ENCODE measurements at regions not wholly inside any gene's neighbourhood (a gene's known extent, or its start where the extent isn't known, plus 50 kb on each side); places are given as distances from the start of the nearest gene placed in this dataset.

DNA sequence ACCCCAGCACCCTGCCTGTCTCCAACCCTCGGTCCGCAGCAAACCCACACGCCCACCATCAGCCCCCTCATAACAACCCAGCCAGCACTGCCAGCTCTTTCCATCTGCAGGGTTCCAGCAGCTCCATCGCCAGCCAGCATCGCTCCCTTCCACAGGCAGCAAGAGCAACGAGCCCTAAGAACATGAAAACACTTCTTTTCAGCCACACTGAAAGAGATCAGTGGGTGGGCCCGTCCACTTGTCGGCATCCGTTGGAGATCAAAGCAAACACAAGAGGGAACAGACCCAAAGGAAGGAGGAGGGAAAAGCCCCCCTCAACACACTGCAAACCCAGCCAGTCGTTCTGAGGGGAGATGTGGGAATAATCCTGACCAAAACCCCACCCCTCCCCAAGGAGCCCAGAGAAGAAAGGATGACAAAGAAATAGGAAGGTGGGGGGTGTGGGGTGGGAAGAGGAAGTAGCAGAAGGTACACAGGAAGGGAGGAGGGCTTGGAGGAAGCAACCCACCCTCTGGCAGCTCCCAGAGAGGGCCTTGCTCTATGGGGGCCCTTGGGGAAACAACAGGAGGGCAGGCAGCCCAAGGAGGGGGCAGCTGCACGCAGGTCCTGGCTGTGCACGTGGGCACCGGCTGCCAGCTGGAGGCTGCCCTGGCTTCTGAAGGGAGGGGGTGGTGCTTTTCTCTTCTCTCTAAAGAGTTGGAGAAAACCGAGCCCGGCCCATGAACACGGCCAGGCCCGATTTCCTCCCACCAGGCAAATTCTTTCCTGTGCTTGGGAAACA is 473.6 kb upstream of the PROK2 start:
- no peak overlapping the region for H3K4me2 ChIP-seq (ENCODE audit: low read depth, low read length, poor library complexity, severe bottlenecking)
- H3K79me2 ChIP-seq (ENCODE audit: low read length) = no peaks in the 10 kb centered on the region
- no peaks in the 10 kb centered on the region for H3K27me3 ChIP-seq (ENCODE audit: low read length)
- no peaks in the 10 kb centered on the region for H4K20me1 ChIP-seq (ENCODE audit: insufficient read depth, low read depth, low read length)
- no peak for DNase-seq
- H3K9me3 ChIP-seq (ENCODE audit: low read length) = no peaks in the 10 kb centered on the region; the same call in 1 of the 2 replicates
- H2AFZ ChIP-seq (ENCODE audit: low read length) = no peak overlapping the region
- no peaks in the 10 kb centered on the region for H3K36me3 ChIP-seq (ENCODE audit: insufficient read depth, low read length)
- no peak overlapping the region for H3K4me3 ChIP-seq (ENCODE audit: low read length)
- H3K27ac ChIP-seq (ENCODE audit: low read length) = no peak overlapping the region
- no peaks in the 10 kb centered on the region for H3K9me2 ChIP-seq (replicated peaks; ENCODE audit: insufficient read depth, low read length)
- peaks cover 27% of the 10 kb centered on the region for H3K4me1 ChIP-seq (ENCODE audit: low read length)
- H3K9ac ChIP-seq (ENCODE audit: low read length) = no peak overlapping the region

DNA sequence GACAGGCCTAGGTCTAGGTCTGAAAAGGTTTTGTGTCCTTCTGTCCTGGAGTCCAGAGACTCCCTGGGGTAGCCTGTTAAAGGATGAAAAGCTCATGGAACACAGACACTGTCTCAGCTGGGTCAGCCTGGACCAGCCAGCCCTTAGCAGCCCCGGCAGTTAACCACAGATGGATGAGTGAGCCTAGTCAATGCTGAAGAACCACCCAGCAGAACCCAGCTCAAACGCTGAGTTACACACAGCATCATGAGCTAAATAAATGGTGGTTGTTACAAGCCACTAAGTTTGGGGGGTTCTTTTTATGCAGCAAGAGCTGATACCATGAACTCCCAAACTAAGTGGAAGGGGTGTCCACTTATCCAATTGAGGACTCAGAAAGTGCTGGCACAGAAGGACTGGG is 472.8 kb upstream of the PROK2 start:
- Histone ChIP-seq H3K79me2 (ENCODE audit: low read length) (no peaks in the 10 kb centered on the region), H3K9ac (ENCODE audit: low read length) (no peak overlapping the region), H3K27me3 (ENCODE audit: low read length) (no peaks in the 10 kb centered on the region), H3K4me3 (ENCODE audit: low read length) (no peak overlapping the region), H2AFZ (ENCODE audit: low read length) (no peak overlapping the region), H4K20me1 (ENCODE audit: insufficient read depth, low read depth, low read length) (no peaks in the 10 kb centered on the region), H3K9me2 (replicated peaks; ENCODE audit: insufficient read depth, low read length) (no peaks in the 10 kb centered on the region), H3K4me1 (ENCODE audit: low read length) (peaks cover 27% of the 10 kb centered on the region), H3K9me3 (ENCODE audit: low read length) (no peaks in the 10 kb centered on the region; the same call in 1 of the 2 replicates), H3K27ac (ENCODE audit: low read length) (no peak overlapping the region), H3K36me3 (ENCODE audit: insufficient read depth, low read length) (no peaks in the 10 kb centered on the region), H3K4me2 (ENCODE audit: low read depth, low read length, poor library complexity, severe bottlenecking) (no peak overlapping the region)
- DNase-seq = no peak

DNA sequence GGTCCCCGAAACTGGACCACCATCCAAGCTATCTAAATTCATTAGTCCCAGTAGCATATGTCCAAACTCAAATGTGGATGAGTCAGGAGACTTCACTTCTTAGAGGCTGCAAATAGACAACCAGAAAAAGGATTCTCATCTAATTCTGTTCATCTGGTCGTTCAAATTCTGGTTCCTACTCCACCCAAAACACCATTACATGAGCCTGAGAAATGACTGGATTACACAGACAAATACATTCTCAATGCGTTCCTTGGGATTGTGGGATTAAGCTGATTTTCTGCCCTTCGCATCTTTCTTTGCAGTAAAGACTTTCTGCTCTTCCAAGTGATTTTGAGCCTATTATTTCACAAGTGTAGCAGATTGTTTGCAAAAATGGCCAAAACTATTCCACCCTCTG is 472.3 kb upstream of the PROK2 start:
- no peaks in the 10 kb centered on the region for H3K9me2 ChIP-seq (replicated peaks; ENCODE audit: insufficient read depth, low read length)
- H3K4me3 ChIP-seq (ENCODE audit: low read length) = no peak overlapping the region

DNA sequence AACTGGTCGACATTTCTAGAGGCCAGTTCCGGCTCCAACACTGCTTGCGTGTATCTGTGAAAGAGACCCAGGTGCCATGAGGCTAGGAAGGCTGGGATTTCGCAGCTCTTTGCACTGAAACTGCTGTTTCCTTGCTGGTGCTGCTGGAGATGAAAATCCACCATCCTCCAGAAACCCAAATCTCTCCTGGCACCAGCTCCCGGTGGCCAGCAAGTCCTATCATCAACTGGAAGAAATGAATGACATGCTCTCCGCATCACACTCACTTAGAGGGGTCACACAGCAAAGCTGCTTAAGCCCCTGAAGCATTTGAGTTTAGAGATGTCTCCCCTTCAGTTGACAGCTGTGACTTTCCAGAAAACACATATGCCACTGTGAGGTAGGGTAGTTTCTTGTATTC is 471.8 kb upstream of the PROK2 start:
- H3K4me1 ChIP-seq (ENCODE audit: low read length) = peaks cover 20% of the 10 kb centered on the region
- H3K27me3 ChIP-seq (ENCODE audit: low read length) = no peaks in the 10 kb centered on the region
- no peak overlapping the region for H3K9ac ChIP-seq (ENCODE audit: low read length)
- no peaks in the 10 kb centered on the region for H3K9me2 ChIP-seq (replicated peaks; ENCODE audit: insufficient read depth, low read length)
- no peaks in the 10 kb centered on the region; the same call in 1 of the 2 replicates for H3K9me3 ChIP-seq (ENCODE audit: low read length)
- DNase-seq = no peak
- no peaks in the 10 kb centered on the region for H4K20me1 ChIP-seq (ENCODE audit: insufficient read depth, low read depth, low read length)
- H3K27ac ChIP-seq (ENCODE audit: low read length) = no peak overlapping the region
- no peak overlapping the region for H3K4me2 ChIP-seq (ENCODE audit: low read depth, low read length, poor library complexity, severe bottlenecking)
- no peak overlapping the region for H3K4me3 ChIP-seq (ENCODE audit: low read length)
- H3K36me3 ChIP-seq (ENCODE audit: insufficient read depth, low read length) = no peaks in the 10 kb centered on the region
- no peak overlapping the region for H2AFZ ChIP-seq (ENCODE audit: low read length)
- H3K79me2 ChIP-seq (ENCODE audit: low read length) = no peaks in the 10 kb centered on the region

More for the DNA sequence above, 472.3 kb upstream of the PROK2 start:
- no peaks in the 10 kb centered on the region for H3K27me3 ChIP-seq (ENCODE audit: low read length)
- H4K20me1 ChIP-seq (ENCODE audit: insufficient read depth, low read depth, low read length) = no peaks in the 10 kb centered on the region
- no peak for DNase-seq
- no peak overlapping the region for H2AFZ ChIP-seq (ENCODE audit: low read length)
- no peaks in the 10 kb centered on the region for H3K36me3 ChIP-seq (ENCODE audit: insufficient read depth, low read length)
- no peak overlapping the region for H3K27ac ChIP-seq (ENCODE audit: low read length)
- no peaks in the 10 kb centered on the region for H3K79me2 ChIP-seq (ENCODE audit: low read length)
- no peak overlapping the region for H3K4me2 ChIP-seq (ENCODE audit: low read depth, low read length, poor library complexity, severe bottlenecking)
- H3K9me3 ChIP-seq (ENCODE audit: low read length) = no peaks in the 10 kb centered on the region; the same call in 1 of the 2 replicates
- H3K9ac ChIP-seq (ENCODE audit: low read length) = no peak overlapping the region
- peaks cover 25% of the 10 kb centered on the region for H3K4me1 ChIP-seq (ENCODE audit: low read length)

DNA sequence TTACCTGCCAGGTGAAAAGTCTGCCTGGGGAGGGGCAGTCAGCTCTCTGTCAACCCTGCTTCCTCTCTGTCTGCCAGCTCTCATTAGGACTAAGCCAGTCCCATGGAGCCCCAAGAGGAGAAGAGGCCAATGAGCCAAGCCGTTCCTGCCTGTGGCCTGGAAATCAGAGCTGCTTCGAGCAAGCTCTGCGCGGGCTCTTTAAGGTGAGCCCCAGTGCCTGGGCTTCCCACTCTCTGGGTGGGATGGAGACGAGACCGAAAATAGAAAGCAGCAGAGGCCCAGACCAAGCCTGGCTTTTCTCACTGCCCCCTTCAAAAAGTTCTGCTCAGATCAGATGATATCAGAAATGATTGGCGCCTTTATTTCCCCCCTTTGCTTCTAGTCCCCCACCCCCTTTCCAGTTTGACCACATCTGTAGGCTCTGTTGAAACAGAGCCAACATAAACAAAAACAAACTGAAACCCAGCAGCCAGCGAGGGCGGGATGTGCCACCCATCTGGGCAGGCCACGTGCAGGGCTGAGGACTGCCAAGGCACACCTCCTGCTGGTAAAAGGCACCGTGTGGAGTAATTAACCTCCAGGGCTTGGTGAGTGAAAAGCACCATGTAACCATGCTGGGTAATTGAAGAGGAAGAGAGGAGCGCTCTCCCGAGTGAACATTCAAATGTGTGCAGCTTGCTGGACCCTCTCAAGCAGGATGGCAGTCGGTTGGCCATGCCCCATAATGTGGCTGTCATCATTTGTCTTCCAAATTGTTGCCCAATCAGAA is 471.0 kb upstream of the PROK2 start:
- DNase-seq = peak; percentile 56
- Histone ChIP-seq H3K4me3 (ENCODE audit: low read length) (no peak overlapping the region), H3K27me3 (ENCODE audit: low read length) (no peaks in the 10 kb centered on the region), H3K27ac (ENCODE audit: low read length) (no peak overlapping the region), H3K4me2 (ENCODE audit: low read depth, low read length, poor library complexity, severe bottlenecking) (no peak overlapping the region), H3K4me1 (ENCODE audit: low read length) (peaks cover 17% of the 10 kb centered on the region), H3K9me2 (replicated peaks; ENCODE audit: insufficient read depth, low read length) (no peaks in the 10 kb centered on the region), H2AFZ (ENCODE audit: low read length) (no peak overlapping the region), H3K36me3 (ENCODE audit: insufficient read depth, low read length) (no peaks in the 10 kb centered on the region), H3K9me3 (ENCODE audit: low read length) (no peaks in the 10 kb centered on the region; the same call in 1 of the 2 replicates), H4K20me1 (ENCODE audit: insufficient read depth, low read depth, low read length) (no peaks in the 10 kb centered on the region), H3K9ac (ENCODE audit: low read length) (no peak overlapping the region), H3K79me2 (ENCODE audit: low read length) (no peaks in the 10 kb centered on the region)

DNA sequence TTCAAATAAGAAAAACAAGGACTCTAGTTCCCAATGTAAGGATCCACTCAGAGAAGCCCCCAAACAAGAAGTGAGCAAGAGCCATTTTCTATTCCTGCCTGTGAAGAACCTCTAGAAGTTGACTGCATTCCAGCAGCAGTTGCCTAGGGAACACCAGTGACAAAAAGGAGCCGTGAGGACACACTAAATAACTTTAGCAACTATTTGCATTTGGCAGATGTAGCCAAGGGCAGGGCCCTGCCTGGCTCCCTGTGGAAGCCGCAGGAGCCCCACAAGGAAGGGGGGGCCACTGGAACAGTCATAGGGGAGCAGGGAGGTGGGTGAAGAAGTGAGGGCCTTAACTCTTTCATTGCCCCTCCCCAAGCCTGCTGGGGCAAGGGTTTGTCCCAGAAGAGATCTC is 470.2 kb upstream of the PROK2 start:
- Histone ChIP-seq H3K9me3 (ENCODE audit: low read length) (no peaks in the 10 kb centered on the region; the same call in 1 of the 2 replicates), H2AFZ (ENCODE audit: low read length) (no peak overlapping the region), H3K4me1 (ENCODE audit: low read length) (peaks cover 14% of the 10 kb centered on the region), H3K27me3 (ENCODE audit: low read length) (no peaks in the 10 kb centered on the region), H3K79me2 (ENCODE audit: low read length) (no peaks in the 10 kb centered on the region), H3K36me3 (ENCODE audit: insufficient read depth, low read length) (no peaks in the 10 kb centered on the region), H4K20me1 (ENCODE audit: insufficient read depth, low read depth, low read length) (no peaks in the 10 kb centered on the region), H3K4me2 (ENCODE audit: low read depth, low read length, poor library complexity, severe bottlenecking) (no peak overlapping the region), H3K9ac (ENCODE audit: low read length) (no peak overlapping the region), H3K27ac (ENCODE audit: low read length) (no peak overlapping the region), H3K4me3 (ENCODE audit: low read length) (no peak overlapping the region), H3K9me2 (replicated peaks; ENCODE audit: insufficient read depth, low read length) (no peaks in the 10 kb centered on the region)
- no peak for DNase-seq

DNA sequence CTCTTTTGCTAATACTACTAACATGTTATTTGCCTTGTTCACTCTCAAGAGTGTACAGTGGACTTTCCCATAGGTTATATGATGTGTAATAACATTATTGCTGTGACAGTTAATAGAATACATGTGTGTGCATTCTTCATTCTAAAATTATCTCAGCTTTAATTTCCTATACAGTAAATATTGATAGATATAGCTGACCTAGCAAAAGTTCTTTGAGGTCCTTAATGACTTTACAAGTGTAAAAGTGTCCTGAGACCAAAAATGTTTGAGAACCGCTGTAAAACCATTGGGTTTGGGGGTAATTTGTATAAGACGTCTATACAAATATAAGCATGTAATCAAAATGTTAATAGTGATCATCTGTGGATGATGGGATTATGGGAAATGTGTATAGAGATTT is 469.5 kb upstream of the PROK2 start:
- no peak for DNase-seq
- peaks cover 13% of the 10 kb centered on the region for H3K4me1 ChIP-seq (ENCODE audit: low read length)
- H3K9me3 ChIP-seq (ENCODE audit: low read length) = no peaks in the 10 kb centered on the region; the same call in 1 of the 2 replicates
- H3K27ac ChIP-seq (ENCODE audit: low read length) = no peak overlapping the region
- no peak overlapping the region for H2AFZ ChIP-seq (ENCODE audit: low read length)
- H3K27me3 ChIP-seq (ENCODE audit: low read length) = no peaks in the 10 kb centered on the region
- H4K20me1 ChIP-seq (ENCODE audit: insufficient read depth, low read depth, low read length) = no peaks in the 10 kb centered on the region
- H3K36me3 ChIP-seq (ENCODE audit: insufficient read depth, low read length) = no peaks in the 10 kb centered on the region
- no peaks in the 10 kb centered on the region for H3K79me2 ChIP-seq (ENCODE audit: low read length)
- no peak overlapping the region for H3K4me2 ChIP-seq (ENCODE audit: low read depth, low read length, poor library complexity, severe bottlenecking)
- H3K9ac ChIP-seq (ENCODE audit: low read length) = no peak overlapping the region
- no peak overlapping the region for H3K4me3 ChIP-seq (ENCODE audit: low read length)
- no peaks in the 10 kb centered on the region for H3K9me2 ChIP-seq (replicated peaks; ENCODE audit: insufficient read depth, low read length)

DNA sequence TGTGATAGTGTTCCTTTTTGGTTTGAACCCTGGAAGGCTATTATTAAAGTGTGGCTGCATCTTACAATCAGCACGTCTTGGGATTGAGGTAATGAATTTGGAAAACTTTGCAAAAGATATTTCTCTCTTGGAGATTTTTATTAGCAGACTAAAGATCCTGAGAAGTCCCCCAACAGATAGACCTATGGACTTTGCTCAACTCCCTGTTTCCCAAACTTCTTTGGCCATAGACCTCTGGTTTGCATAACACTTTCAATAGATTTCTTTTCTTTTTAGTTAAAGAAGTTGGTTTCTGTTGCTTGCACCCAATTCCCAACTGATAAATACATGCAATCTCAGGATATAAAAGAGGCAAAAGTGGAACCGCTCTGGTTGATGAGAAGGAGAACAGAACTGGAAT is 465.8 kb upstream of the PROK2 start:
- Histone ChIP-seq H3K36me3 (ENCODE audit: insufficient read depth, low read length) (no peaks in the 10 kb centered on the region), H4K20me1 (ENCODE audit: insufficient read depth, low read depth, low read length) (no peaks in the 10 kb centered on the region), H2AFZ (ENCODE audit: low read length) (no peak overlapping the region), H3K27ac (ENCODE audit: low read length) (no peak overlapping the region), H3K4me3 (ENCODE audit: low read length) (no peak overlapping the region), H3K79me2 (ENCODE audit: low read length) (no peaks in the 10 kb centered on the region), H3K9me3 (ENCODE audit: low read length) (no peaks in the 10 kb centered on the region), H3K9me2 (replicated peaks; ENCODE audit: insufficient read depth, low read length) (no peaks in the 10 kb centered on the region), H3K27me3 (ENCODE audit: low read length) (no peaks in the 10 kb centered on the region), H3K4me2 (ENCODE audit: low read depth, low read length, poor library complexity, severe bottlenecking) (no peak overlapping the region), H3K9ac (ENCODE audit: low read length) (no peak overlapping the region), H3K4me1 (ENCODE audit: low read length) (peaks cover 8% of the 10 kb centered on the region)
- no peak for DNase-seq
